Mesothelial cell of epicardium (in vitro differentiated cells): ENCODE measurements at regions not wholly inside any gene's neighbourhood (a gene's known extent, or its start where the extent isn't known, plus 50 kb on each side); places are given as distances from the start of the nearest gene placed in this dataset.
"Not testable (repeated sequence)": the region's sequence is repeated elsewhere in the genome, so short reads cannot be mapped to it uniquely, and the experiment has no call there.

Source experiments
- DNase-seq, 2 experiments: peaks; one replicate each; pipeline ENCODE4 v3.0.0; 2021; ENCODE audit warnings: low spot score in 2 of 2; ENCODE audit not compliant: unreplicated experiment in 2 of 2
- H3K27ac Mint-ChIP-seq: 2 replicates; pipeline ENCODE4 v1.8.0; 2021; ENCODE audit warnings: mixed read lengths
- H3K27me3 Mint-ChIP-seq: 2 replicates; pipeline ENCODE4 v1.8.0; 2021; ENCODE audit warnings: low read depth, mixed read lengths
- H3K36me3 Mint-ChIP-seq: 2 replicates; pipeline ENCODE4 v1.8.0; 2021; ENCODE audit warnings: mixed read lengths
- H3K4me1 Mint-ChIP-seq: 2 replicates; pipeline ENCODE4 v1.8.0; 2021; ENCODE audit warnings: mixed read lengths
- H3K4me3 Mint-ChIP-seq: 2 replicates; pipeline ENCODE4 v1.8.0; 2021; ENCODE audit warnings: mild to moderate bottlenecking, moderate library complexity, mixed read lengths
- H3K9me3 Mint-ChIP-seq: 2 replicates; pipeline ENCODE4 v1.8.0; 2021; ENCODE audit warnings: mixed read lengths

- not testable (repeated sequence) for DNase-seq, H3K4me1 Mint-ChIP-seq, H3K27ac Mint-ChIP-seq, H3K36me3 Mint-ChIP-seq, H3K9me3 Mint-ChIP-seq, H3K4me3 Mint-ChIP-seq, H3K27me3 Mint-ChIP-seq
Measured at GRCh38 chr14:19511055-19511454, 76.9 kb upstream of the POTEG start.

GRCh38 chr14:19489475-19489874 lies 55.3 kb upstream of the POTEG start:
- not testable (repeated sequence) for H3K9me3 Mint-ChIP-seq, H3K27ac Mint-ChIP-seq

GRCh38 chr14:19488457-19488856 lies 54.3 kb upstream of the POTEG start:
- not testable (repeated sequence) for H3K4me3 Mint-ChIP-seq, H3K4me1 Mint-ChIP-seq, H3K27ac Mint-ChIP-seq, H3K36me3 Mint-ChIP-seq, DNase-seq, H3K9me3 Mint-ChIP-seq, H3K27me3 Mint-ChIP-seq

More at GRCh38 chr14:19489475-19489874, 55.3 kb upstream of the POTEG start:
- not testable (repeated sequence) for H3K4me3 Mint-ChIP-seq, DNase-seq, H3K4me1 Mint-ChIP-seq, H3K36me3 Mint-ChIP-seq, H3K27me3 Mint-ChIP-seq

GRCh38 chr14:19487690-19488089 lies 53.5 kb upstream of the POTEG start:
- not testable (repeated sequence) for H3K27ac Mint-ChIP-seq, H3K9me3 Mint-ChIP-seq, H3K36me3 Mint-ChIP-seq, H3K27me3 Mint-ChIP-seq, H3K4me3 Mint-ChIP-seq, H3K4me1 Mint-ChIP-seq, DNase-seq

GRCh38 chr14:19487265-19487664 lies 53.1 kb upstream of the POTEG start:
- not testable (repeated sequence) for H3K27me3 Mint-ChIP-seq, H3K27ac Mint-ChIP-seq, H3K4me1 Mint-ChIP-seq, H3K4me3 Mint-ChIP-seq, H3K36me3 Mint-ChIP-seq, H3K9me3 Mint-ChIP-seq
- DNase-seq: peak in 1 of 2 experiments; percentile 35

GRCh38 chr14:19485346-19485745 lies 51.2 kb upstream of the POTEG start:
- not testable (repeated sequence) for H3K27me3 Mint-ChIP-seq, H3K4me1 Mint-ChIP-seq, H3K9me3 Mint-ChIP-seq, H3K27ac Mint-ChIP-seq, DNase-seq, H3K4me3 Mint-ChIP-seq, H3K36me3 Mint-ChIP-seq
